Pons (tissue), 1 donor: ENCODE measurements at regions not wholly inside any gene's neighbourhood (a gene's known extent, or its start where the extent isn't known, plus 50 kb on each side); places are given as distances from the start of the nearest gene placed in this dataset.

Experiments
- DNase-seq: peaks from one replicate; pipeline ENCODE4 v3.0.0-alpha.2; 2016; ENCODE audit warnings: low spot score

DNA sequence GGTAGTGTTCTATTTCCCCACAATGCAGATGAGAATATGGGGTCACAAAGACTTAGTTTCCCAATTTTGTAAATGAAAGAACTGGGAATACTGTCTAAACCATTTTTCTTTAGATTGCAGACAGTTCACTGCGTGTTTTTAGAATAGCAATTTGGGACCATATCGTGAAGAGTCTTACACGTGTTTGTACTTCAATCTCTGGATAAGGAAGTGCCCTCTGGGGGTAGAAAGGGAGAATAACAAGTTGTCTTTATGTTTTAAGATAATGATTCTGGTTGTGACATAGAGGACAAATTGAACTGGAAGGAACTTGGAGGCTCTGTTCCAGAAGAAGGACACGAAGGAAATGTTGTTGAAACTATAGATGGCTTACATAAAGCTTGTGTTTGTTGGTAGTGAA is 457.7 kb downstream of the CBLN2 start:
- DNase-seq = peak; percentile 37

- peak; percentile 3 for DNase-seq
Observed at GRCh38 chr18:72075040-72075439, 469.1 kb downstream of the CBLN2 start.

- no peak for DNase-seq
Observed at GRCh38 chr18:72063001-72063400, 481.1 kb downstream of the CBLN2 start.

GRCh38 chr18:72058851-72059250 is 485.3 kb downstream of the CBLN2 start:
- DNase-seq = no peak

DNA sequence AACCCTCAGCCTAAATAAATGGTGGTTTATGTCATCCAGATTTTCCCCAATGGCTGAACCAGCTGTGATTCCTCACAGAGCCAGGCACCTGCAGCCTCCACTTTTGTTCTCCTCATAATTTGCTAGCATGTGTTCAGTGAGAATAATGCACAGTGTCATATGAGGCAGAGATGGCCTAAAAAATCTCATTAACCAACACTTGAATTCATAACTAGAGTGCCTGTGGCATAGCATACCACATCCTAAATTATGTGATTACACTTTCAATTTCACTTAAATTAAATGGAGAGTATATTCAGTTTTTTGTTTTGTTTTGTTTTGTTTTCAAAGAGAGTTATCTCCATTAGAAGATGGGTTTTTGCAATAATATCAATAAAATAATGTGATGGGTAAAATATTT is 488.0 kb downstream of the CBLN2 start:
- no peak for DNase-seq

- no peak for DNase-seq
Observed at GRCh38 chr18:72041313-72042032, 502.7 kb downstream of the CBLN2 start.

DNA sequence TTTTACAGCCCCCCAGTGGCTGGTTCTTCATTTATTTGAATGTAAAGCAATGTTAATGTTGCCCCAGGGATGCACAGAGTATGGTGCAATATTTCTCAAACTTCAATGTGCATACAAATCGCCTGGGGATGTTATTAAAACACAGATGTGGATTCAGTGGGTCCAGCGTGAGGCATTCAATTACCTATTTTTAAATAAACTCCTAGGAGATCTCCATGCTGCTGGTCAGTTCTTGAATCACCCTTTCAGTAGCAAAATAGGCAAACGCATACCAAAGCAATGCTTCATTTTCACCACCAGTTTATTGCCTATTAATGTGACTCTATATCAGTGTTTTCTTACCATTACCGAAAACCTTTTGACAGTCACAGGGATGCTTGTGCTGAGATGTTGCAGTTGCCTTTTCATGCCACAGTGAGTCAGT is 530.7 kb downstream of the CBLN2 start:
- DNase-seq = no peak

DNA sequence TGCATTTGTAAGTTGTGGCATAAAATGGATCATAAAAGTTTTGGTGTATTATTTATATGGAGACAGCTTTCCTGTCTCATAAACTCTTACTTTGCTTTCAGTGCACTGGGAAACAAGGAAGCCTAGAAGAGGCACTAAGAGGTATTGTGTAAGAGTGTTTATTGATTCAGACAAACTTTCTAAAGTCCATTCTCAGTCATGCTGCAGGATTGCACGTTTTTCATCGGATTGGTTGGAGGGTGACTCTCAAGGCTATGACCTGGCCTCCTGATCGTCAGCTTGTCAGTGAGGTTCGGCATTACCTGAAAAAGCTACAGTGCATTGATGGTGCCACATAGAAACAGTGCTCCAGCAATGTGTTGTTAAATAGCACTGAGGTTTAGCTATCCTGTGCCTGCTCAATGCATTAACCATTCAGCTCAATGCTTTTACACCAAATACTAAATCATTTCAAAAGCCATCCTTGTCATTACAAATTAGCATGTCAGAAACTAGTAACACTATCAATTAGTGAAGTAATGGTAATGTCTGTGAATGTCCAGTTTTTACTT is 545.5 kb downstream of the CBLN2 start:
- DNase-seq = no peak

DNA sequence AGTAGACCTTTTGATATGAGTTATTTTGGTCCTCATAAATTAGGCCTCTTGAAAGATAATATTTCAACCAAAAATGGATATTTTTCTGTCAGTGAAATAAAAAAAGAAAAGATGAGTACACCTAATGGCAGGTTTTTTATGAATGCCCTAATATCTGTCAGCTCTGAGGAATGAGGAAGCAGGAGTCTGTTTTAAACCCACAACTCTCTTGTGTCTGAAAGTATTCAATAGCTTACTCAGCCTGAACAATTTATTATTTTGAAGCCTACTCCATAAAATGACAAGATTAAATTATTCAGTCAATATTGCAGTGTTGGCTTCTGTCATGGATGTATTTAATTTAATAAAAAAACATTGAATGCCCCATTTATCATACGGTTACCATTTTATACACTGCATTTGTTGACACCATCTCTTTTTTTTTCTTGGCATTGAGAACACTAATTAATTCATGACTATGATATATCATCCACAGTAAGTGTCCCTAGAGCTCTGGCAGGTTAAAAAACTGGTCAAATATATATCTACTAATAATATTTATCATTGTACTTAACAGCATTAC is 548.2 kb downstream of the CBLN2 start:
- DNase-seq = no peak

GRCh38 chr18:71994273-71994672 is 549.9 kb downstream of the CBLN2 start:
- no peak for DNase-seq

DNA sequence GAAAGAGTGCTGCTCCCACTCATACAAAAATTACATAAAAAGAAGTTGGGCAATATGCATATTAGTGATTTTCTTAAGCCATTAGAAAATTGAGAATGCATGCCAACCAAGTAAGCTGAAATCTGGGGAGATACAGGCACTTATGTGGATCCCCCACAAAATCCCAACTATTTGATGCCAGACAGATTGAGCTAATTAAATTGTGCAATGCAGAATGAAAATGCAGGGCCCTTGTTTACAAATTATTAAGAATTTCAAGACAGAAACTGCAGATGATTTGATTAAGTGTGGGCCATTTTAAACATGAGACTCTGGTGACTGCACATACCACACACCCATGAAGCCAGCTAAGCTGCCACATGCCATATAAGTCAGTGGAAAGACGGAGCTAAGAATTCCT is 554.5 kb downstream of the CBLN2 start:
- DNase-seq = no peak

GRCh38 chr18:71986351-71987050 is 557.6 kb downstream of the CBLN2 start:
- no peak for DNase-seq

DNA sequence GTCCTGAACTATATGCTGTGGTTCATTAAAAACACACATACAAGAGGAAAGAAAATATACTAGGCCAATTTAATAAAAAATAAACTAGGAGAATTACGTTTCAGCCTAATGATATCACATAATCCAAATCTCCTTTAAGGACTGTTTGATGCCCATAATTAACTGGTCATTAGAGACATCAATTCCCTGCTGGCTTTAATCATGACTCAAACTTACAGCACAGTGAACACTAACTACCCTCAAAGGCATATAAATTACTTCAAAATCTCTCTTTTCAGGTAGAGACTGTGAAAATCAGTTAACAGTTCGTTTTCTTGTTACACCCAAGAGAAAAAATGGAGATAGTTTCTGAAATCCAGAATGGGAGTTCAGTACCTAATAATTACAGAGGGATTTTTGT is 567.4 kb downstream of the CBLN2 start:
- DNase-seq = no peak

DNA sequence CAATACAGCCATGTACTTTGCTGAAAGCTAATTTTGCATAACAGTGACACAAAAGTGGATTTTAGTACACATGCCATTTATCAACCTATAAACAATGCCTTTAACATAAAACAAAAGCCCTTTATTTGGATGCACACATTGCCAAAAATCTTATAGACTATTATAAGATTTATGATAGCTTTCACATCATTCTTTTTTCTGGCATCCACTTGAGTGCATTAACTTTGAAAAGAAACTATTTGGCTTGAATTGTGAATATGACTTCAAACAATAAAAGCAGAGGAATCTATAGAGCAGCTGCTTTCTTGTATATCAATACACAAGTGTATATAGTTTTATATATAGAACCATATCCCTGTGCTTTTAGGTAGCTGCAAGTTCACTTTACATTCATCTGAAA is 577.4 kb downstream of the CBLN2 start:
- no peak for DNase-seq

DNA sequence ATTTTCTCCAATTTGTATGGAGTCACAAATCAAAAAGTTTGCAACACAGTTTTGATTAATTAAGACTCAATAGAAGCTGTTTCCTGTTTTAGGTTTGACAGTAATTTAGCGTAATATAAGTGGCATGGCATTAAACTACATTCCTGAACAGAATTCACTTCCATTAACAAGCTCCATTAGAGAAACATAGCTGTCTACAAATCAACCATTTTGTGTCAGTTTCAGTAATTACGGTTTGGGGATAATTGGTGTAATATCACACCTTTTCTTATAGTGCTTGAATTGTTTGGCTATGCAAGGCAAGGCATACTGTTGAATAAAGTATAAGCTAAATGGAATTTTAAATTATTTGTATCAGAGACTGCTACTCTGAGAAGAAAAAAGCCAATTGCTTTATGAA is 585.5 kb downstream of the CBLN2 start:
- no peak for DNase-seq

DNA sequence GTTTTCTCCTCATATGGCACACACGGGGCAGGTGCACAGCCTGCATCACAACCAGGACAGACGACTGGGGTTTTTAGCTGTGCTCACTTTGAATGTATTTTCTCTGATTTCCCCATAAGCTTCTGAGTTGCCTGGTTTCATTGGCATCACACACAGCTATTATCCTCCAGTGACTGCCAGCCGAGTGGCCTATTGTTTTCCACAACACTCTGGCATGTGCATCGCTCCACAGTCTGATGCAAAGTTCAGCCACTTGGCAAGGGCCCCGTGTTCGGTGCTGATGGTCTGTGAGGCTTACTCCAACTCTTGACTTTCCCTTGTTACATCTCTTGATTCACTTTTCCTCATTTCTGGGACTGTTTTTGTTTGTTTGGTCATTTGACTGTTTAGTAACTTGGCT is 593.1 kb downstream of the CBLN2 start:
- DNase-seq = peak; percentile 58

DNA sequence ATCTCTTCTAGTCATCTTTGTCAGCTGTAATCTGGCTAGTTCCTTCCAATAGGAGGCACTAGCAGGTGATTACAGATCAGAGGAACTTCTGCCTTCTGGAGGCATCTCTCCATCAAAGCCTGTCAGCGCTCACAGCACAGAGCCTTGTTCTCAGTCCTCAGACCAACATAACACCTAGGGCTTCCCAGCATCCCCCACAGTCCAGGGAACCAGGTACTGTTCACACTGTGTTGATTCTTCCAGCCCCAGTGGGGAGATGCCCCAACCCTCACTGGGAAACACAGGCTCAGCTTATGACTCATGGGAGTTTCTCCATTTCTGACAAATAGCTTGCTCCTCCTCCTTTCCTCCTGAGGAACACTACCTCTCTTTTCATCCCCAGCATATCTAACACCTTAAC is 601.7 kb downstream of the CBLN2 start:
- DNase-seq = no peak

DNA sequence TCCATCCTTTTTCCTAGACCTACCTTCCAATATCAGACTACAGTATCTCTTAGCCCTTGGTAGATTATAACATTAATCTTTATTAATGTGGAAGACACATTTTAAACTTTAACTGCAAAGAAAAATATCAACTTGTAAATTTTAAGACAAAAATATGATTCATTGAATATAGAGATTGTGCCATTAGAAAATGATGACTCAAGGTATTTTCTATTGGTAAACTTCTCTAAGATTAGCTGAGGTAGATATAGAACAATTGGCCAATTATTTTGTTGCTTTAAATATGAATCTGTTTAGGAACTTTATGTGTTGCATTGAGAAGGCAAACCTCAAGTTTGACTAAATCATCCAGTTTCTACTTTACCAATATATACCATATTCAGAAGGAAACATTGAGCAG is 604.7 kb downstream of the CBLN2 start:
- no peak for DNase-seq

DNA sequence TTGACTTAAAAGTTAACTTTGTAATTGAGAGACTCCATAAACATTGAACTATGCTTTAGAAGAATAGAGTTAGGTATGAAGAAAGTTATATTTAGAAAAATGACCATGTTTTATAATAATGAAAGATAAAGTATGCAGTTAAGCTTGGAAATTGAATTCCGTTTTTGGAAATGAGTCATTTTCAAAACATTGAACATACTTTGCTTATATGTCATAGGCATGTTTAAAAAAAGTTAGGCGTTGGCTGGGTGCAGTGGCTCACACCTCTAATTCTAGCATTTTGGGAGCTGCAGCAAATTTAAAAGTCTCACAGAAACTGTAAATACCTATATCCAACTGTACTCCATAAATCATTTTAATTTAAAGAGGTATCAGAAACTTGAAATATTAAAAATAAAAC is 607.4 kb downstream of the CBLN2 start:
- DNase-seq = no peak

DNA sequence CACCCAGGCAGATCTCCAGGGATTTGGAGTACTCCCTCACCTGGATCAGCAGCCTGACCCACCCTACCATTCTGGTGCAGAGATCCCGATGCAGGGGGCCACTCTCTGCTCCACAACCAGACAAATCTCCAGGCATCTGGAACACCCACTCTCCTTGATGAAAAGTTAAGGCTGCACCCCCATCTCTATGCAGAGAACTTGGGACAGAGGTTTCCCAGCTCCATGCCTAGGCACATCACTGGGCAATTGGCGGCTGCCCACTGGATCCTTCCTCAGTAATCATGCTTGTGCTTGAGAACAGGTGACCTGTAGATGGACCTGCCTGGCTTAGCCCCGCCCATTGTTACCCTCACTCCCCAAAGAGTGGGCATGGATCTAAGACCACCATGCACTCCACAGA is 624.9 kb downstream of the CBLN2 start:
- DNase-seq = no peak

DNA sequence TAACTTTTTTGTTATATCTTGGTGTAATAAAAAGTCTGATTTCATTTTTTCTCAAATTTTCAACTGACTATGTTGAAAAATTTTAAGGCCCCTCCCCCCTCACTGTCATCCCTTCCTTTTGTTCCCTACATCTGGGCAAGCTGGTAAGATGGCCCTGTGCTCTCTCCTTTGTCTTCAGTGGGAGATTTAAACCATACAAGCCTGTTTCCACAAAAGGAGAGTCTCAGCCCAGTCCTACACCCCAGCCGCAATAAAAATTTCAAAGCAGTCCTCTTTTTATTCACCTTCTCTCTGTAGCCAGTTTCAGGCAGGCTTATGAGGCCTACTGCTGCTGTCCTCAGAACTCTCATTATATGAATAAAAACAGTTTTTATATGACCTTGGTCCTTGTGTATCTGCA is 630.5 kb downstream of the CBLN2 start:
- no peak for DNase-seq

GRCh38 chr18:71902482-71902881 is 641.7 kb downstream of the CBLN2 start:
- DNase-seq = no peak
